GM18909 (cell line): ENCODE measurements at regions not wholly inside any gene's neighbourhood (a gene's known extent, or its start where the extent isn't known, plus 50 kb on each side); places are given as distances from the start of the nearest gene placed in this dataset.

Experiments used
- ATAC-seq: cut with Tn5 transposase; IDR thresholded peaks from one replicate; pipeline ENCODE4 v1.9.1; 2021; ENCODE audit warnings: mild to moderate bottlenecking; ENCODE audit not compliant: unreplicated experiment, poor library complexity

DNA sequence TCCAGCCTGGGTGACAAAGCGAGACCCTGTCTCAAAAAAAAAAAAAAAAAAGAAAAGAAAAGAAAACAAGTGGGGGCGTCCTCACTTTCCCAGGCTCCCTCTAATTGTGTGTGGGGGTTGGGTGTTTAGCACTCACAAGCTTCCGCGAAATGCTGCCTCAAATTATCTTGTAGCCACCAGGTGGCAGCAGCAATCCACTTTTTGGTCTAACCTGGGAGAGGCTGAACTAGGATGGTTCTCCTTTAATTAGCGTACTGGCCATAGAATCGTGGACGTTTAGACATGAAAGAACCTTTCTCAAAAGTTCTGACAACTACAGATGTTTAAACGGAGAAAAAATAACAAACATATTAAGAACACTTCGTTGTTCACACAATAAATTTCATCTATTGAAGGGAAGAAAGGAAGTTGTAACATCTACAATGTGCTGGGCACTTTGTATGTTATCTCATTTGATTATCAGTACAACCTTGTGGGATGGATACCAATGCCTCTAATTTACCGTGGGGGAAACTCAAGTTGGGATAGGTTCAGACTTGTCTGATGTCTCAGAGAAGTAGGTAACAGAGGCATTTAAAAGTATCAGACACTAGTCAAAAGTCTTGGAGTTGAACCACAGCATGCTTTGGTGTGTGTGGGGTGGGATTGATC, 122.7 kb upstream of the NABP1 start:
- peak; percentile 96 for ATAC-seq

DNA sequence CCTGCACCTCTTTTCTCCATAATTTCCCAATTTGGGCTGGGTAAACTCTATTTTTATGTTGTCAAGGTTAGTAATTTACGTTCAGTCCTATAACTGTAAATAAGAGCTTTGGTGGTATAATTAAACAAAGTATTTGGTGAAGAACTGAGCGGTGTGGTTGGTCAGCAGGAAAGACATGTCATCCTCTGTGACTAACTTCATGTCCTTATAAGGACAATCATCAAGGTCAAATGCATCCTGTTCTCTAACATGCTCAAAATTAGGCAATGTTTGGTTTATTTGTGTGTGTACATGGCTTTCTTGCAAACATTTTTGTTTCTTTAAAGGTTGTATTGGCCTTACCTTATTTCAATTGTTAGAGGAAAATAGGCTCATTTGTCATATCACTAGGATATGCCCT, 121.5 kb upstream of the NABP1 start:
- no peak for ATAC-seq

DNA sequence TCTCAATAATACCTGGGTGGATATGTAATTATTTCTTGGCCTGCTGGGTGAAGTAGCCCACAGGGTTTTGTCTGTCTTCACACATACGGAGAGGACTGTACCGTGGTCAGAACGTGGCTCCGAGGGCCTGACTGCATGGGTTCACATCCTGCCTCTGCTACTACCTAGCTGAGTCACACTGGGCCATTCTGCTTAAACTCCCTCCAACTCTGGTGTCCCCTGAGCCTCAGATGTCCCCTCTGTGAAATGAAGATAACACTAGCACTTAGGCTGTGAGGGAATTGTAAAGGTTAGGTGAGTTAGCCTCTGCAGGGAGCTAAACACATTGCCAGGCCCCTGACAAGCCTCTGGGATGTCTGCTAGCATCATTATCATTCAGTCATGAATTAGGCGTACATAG, 120.1 kb upstream of the NABP1 start:
- no peak for ATAC-seq

DNA sequence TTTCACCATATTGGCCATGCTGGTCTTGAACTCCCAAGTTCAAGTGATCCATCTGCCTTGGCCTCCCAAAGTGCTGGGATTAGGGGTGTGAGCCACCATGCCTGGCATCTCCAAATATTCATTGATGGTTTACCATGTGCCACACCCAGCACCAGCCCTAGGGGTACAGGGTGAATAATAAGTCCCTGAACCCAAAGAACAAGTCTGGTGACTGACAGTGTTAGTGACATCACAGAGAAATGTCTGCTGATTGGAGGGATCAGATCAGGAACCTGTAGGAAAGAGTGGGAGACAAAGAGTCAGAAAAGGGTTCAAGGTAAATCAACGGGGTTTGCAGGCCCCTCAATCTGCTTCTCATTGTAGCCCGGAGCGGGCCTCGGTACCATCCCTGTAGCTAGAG, 118.4 kb upstream of the NABP1 start:
- ATAC-seq: no peak

DNA sequence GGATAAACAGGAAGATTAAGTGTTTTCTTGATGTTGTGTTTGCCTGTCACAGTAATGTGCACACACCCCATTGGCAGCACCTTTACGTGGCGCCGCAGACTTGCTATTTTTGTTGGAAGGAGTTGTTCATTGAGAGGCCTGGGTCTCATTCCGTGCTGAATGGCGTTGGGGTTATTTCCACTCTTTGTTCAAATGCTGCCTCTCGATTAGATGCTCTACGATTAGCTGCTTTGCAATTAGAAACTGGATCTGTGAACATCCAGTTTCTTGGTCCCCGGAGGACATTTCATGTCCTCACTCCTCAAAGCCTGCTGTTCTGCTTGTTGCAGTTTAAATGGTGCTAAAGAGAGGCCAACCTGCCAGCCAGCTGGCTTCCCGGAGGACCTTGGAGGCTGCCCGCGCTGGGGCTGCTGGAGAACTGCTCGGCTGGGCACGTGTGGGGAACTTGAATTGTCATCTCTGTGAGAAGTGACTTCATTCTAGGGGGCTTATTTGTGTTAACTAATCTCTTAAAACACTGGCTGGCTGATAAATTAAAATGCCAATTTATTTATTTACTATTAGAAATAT, 117.4 kb upstream of the NABP1 start:
- ATAC-seq: no peak

DNA sequence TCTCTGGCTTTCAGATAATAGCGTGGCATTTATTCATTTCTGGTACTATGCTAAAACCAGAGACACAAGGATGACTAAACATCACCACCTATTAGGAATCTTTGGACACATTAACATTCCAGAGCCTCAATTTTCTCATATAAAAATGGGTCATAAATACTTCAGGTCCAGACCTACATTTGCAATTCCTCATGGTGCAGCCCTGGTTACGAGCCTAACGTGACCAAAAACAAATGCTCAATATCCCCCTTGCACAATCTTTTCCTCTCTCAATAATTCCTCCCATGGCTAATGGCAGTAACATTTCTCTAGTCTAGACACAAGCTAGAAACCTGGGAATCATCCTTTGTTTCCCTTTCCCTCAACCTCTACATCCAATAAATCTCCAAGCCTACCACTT, 112.8 kb upstream of the NABP1 start:
- no peak for ATAC-seq

DNA sequence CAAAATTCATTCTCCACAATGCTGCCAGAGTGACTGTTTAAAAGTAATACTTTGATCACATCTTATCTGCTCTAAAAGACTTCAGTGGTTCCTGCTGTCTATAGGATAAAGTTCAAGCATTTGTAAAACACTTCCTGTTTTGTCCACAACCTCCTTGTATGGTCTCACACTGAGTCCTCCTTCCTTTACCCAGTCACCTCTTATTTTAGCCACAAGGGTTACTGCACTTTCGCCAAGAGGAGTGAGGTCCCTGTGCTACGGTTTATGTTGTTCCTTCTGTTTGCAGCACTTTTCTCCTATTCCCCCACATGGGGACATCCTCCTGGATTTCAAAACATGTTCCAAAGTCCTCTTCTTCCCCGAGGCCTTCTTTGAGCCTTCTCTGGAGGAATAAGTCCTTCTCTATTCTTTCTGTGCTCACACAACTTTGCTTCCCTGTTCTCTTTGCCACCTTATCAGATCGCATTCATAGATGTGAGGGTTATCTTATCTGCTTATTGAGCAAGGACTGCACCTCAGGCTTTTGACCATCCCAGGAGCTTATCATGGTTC, 112.2 kb upstream of the NABP1 start:
- ATAC-seq: peak; percentile 77

DNA sequence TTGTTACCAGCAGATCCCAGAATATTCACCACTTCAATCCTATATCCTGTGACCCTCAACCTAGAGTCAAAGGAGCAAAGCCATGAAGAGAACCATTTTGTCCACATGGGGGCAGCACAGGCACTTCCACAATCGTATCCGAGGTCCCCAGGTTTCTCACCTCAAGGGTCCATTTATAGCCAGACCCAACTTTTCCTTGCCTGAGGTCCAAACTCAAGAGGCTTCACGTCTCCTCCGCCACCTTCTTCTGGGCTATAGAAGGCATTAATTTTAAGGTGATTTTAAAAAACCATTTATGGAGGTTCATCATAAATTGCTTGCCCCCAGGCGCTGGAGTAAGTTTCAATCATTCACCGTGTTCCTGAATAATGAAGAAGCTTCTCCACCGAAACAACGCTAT, 111.6 kb upstream of the NABP1 start:
- ATAC-seq: peak; percentile 76

DNA sequence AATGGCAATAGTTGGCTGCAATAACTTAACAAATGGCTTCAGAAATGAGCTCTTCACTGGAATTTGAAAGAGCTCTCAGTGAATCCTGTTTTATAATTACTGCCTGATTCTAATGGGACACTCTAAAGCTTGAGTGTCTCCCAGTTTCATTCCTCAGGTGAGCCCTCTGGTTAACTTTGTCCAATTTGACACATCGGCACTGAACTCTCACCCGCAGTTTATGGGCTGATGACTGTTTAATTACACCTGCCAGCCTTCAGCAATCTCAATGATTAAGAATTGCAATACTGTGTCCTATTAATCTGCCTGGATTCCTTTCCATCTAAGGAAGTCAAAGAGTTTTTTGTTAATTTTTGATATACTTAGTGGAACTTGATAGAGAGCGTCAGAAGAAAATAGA, 110.7 kb upstream of the NABP1 start:
- ATAC-seq: no peak

DNA sequence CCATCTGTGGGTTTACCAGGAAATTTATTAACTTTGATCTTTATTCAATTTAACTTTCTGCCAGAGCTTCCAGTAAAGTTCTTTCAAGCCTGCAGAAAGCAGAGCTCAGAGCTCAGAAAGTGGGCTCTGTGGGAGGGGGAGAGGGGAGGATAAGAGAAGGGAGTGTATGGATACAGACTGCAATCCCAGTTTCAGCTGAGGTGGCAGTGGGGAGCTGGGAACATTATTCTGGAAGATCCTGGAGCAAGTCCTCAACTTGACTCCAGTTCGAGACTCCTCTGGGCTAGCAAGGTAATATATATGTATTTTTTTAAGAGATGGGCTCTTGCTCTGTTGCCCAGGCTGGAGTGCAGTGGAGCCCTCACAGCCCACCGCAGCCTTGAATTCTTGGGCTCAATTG, 108.9 kb upstream of the NABP1 start:
- no peak for ATAC-seq

DNA sequence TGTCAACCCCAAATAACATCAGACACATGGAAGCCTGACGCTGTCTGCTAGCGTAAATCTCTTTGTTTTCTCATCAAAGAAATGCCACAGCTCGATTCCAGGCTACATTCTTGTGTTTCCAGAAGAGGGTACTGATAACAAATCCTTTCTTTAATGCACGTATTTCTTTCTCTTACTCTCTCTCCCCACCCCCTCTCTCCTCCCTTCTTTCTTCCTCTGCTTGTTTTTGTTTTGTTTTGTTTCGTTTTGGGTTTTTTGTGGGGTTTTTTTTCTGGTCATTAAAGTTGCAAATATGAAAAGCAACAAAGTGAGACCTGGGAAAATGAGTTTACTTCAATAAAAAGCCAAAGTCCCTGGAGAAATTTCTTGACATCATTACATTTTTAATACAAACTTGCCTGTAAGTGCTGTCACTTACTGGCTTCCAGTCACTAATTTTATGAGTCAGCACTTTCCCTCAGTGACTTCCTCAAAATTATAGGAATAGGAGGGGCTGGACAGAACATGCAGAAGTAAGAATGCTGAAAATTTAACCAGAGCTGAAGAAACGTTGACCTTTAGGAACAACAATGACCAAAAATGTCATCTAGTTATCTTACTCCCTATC, 106.7 kb upstream of the NABP1 start:
- ATAC-seq: peak; percentile 61

DNA sequence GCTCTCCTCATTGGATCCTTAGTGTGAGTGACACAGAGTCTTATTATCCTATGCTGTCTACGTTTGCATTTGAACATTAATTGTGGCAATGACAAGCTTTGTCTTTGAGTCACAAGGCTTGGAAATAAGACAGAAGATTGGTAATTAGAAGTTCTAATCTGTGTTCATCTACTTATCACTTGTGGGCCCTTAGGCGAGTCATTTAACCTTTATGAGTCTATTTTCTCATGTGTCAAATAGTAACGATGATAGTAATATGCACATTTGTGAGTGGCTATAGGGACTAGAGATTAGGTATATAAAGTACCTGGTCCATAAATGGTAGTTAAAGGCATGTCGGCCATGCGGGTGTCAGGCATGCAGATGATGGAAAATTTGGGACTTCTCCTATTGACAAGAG, 105.6 kb upstream of the NABP1 start:
- ATAC-seq: no peak

DNA sequence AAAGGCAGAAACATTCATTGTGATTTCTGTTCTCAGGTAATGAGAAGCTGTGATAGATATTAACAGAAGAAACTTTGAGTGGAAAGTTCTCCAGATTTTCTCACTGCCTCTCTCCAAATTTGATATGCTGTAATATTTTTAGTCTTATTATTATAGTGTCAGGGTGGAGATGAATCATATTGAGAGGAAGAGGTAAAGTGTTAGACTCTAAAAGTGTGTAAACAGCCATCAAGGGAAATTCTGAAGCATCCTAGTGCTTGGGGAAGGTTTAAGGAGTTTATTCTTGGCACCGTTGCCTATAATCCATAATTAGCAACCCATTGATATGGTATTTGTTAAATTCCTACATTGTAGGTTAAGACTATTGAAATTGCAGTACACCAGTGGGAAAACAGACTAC, 104.7 kb upstream of the NABP1 start:
- ATAC-seq: no peak

DNA sequence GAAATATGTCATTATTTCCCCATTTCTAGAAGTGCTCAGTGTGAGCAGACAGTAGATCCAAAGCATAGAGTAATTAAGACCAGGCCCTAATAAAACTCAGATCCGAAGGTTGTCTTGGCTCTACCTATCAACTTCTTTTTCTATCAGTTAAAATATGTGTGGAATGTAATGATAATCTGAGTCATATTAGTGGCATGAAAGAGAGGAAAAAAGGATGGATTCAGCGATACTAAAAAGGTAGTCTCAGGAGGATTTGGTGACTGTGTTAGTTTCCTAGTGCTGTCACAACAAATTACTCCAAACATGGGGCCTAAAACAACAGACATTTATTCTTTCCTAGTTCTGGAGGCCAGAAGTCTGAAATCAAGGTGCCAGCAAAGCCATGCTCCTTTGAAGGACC, 103.7 kb upstream of the NABP1 start:
- no peak for ATAC-seq

DNA sequence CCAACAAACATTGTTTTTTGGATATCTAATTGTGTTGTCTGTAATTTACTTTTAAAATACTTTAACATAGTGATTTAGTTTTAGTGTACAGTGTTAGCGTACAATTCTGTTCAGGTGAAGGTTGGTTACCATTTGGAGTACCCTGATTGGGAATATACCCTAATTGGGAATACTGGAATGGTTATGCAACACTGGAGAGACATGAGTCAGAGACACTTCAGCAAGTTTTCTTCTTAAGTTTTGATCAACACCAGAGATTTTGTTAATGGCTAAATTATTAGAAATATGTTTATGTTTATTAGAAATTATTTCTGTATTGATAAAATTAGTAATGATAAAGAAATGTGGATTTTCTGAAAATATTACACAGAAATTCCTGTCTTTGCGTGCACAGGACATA, 100.3 kb upstream of the NABP1 start:
- no peak for ATAC-seq

DNA sequence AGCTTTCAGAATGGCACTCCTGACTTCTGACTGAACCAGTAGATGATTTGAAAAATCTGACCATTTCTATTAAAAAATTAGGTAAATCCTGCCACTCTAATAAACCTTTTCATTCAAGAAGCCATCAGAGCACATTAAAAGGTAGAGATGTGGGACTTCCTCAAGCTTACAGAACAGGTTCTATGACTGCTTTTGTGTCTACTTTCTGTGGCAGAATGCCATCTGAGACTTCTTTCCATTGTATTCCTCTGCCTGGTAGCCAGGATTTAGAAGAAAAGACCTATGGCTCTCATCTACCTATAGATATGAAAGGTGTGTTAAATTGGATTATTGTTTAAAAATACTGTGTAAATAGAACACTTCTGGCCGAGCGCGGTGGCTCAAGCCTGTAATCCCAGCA, 99.9 kb upstream of the NABP1 start:
- no peak for ATAC-seq

DNA sequence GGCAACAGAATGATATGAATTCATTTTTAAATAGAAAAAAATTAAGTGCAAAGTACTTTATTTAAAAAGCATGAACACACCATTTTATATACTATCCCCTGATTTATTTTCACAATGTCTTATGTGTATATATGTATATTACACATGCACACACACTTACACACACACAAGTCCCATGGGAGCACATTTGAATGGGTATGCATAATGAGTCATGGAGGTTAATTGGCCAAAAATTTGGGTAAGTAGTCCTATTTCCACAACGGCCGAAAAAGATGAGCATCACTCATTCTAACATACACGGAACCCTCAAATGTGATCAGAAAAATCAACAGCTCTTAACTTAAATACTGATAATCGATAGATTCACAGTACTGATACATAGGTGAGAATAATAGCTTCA, 97.4 kb upstream of the NABP1 start:
- ATAC-seq: no peak

DNA sequence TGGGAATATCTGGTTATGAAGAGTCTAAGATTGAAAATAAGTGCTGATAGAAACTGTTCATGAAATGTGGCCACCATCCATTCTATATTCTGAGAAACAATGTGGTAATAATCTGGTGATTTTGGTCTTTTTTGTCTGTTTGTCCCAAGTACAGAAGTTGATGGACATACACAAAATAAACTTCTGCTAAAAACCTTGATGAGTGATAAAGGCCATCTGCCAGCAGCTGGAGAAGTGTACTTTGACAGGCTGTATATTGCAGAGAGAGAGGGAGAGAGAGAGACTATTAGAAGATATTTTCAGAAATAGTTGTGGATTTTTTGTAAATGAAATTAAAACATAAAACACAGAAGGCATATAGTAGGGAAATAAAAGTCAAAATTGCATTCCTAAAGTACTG, 96.9 kb upstream of the NABP1 start:
- no peak for ATAC-seq

DNA sequence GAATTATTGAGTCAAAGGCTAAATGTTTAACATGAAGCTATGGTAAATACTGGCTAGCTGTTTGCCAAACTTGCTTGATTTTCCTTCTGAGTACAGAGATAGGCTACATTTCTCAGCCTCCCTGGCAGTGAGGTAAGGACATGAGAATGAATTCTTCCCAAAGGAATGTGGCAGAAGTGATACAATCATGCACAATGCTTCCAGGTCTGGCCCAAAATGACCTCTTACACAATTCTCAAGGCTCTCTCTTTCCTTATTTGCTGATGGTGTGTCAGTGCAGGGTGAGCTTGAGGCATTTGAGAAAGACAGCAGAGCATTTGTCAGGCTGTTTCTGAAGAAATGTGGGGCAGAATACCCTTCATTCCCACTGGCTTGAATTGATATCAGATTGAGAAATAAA, 95.6 kb upstream of the NABP1 start:
- ATAC-seq: no peak

DNA sequence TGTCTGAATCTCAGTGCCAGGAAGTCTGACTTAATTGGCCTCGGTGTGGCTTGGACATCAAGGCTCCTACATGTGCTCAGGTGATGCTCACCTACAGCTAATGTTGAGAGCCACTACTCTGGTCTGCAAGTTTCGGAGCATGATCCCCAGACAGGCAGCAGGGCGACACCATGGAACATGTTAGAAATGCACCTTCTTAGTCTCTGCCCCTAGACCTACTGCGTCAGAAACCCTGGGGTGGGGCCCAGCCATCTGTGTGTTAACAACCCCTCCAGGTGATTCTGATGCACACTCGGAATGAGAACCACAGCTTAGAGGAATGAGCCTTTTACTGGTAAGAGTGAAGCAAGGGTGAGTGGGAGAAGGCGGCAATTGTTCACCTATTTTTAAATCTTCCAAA, 86.9 kb upstream of the NABP1 start:
- no peak for ATAC-seq

DNA sequence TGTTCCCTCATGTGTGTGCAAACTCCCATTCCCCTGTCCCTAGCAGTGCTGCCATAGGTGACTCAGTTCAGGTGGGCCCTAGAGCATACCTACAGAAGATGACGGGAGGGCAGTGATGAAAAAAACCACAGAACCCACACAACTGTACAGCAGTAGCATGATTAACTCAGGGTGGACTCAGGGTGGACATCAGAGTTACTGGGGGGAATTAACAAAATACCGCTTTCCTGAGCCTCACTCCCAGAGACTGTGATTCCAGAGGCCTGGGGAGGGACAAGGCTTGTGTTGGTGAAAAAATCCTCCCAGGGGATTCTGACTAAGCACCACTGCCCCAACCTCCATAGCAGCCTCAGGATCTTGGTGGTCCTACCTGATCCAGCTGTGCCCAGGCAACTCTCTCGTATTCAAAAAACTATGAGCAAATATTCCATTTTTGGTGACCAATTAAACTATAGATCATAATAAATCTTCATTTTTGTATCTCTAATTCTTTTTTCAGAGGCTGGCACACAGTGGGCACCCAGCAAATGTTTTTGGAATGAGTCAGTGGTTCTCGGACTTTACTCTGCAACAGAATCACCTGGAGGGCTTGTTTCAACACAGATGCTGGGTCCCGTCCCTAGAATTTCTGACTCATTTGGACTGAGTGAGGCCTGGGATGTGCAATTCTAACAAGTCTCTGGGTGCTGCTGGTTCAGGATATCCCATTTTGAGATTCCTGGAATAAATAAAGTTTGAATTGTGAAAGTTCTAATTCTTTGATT, 84.1 kb upstream of the NABP1 start:
- no peak for ATAC-seq
